Esophagus muscularis mucosa (tissue), 3 donors: ENCODE measurements at regions not wholly inside any gene's neighbourhood (a gene's known extent, or its start where the extent isn't known, plus 50 kb on each side); places are given as distances from the start of the nearest gene placed in this dataset.

Source experiments
- CTCF ChIP-seq, 3 experiments: fragments of 200-600 bp in 2 of 3; fragments of 450-650 bp in 1 of 3; sonication (generic) in 2 of 3; IDR thresholded peaks; one replicate each; pipeline ENCODE4 v1.5.1; 2017 to 2019; ENCODE audit warnings: antibody characterized with exemption in 3 of 3, mild to moderate bottlenecking in 2 of 3, moderate library complexity in 1 of 3
- POLR2A ChIP-seq: fragments of 450-650 bp; IDR thresholded peaks from one replicate; pipeline ENCODE4 v1.6.1; 2017; ENCODE audit warnings: antibody characterized with exemption, moderate library complexity, mild to moderate bottlenecking, low read depth
- POLR2AphosphoS5 ChIP-seq, 2 donors: sonication (generic); formaldehyde crosslinking; IDR thresholded peaks; one replicate each; pipeline ENCODE4 v1.6.1; 2017; ENCODE audit warnings: antibody characterized with exemption in 2 of 2

- TF ChIP-seq CTCF (IDR thresholded peaks at IDR 0.05), result no peak
- no peak for TF ChIP-seq POLR2AphosphoS5 (IDR thresholded peaks at IDR 0.05)
- no peak for TF ChIP-seq POLR2A
Observed at GRCh38 chr5:57618767-57619381, 136.3 kb upstream of the ACTBL2 start.
